ENCODE measurements at regions not wholly inside any gene's neighbourhood (a gene's known extent, or its start where the extent isn't known, plus 50 kb on each side); places are given as distances from the start of the nearest gene placed in this dataset.

GRCh38 chr6:17047889-17048288 is 54.0 kb upstream of the STMND1 start:
- H3K4me1 Mint-ChIP-seq: no peaks in the 10 kb centered on the region

DNA sequence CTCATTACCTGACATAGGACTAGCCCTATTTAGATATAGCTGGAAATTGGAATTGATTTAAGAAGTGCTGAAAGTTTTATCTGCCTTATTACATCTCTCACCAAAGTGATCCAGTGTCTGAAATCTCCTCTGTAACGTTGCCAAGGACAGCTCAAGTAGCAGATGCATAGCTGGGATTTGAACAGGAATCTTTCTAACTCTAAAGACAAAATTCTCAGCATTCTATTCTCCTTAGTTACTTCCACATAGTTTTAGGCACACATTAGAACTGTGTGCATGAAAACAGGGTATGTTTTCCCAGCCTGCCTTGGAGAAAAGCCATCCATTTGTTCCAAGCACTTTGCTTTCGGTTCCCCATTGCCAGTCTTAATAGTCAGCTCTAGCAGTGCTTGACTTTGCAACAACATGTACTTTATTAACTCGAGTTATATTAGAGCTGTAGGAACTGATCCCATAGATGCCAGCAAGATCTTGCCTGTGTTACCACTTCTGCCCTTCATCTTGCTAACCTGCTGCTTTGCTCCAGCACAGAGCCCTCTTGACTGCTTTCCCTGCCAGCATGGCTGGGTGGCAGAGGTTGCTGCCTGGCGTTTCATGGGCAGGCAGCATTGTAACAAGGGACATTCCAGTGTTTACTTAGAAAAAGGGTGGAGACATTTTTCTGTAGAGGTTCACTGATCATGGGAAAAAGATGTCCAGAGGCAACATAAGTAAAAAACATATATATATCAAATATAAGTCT is 56.1 kb upstream of the STMND1 start:
- no peaks in the 10 kb centered on the region for H3K4me1 Mint-ChIP-seq
- peaks cover 27% of the 10 kb centered on the region for H3K27me3 Mint-ChIP-seq

More at GRCh38 chr6:17047889-17048288, 54.0 kb upstream of the STMND1 start:
- Mint-ChIP-seq H3K9me3 (no peaks in the 10 kb centered on the region), H3K4me3 (no peak overlapping the region), H3K36me3 (no peaks in the 10 kb centered on the region), H3K27ac (no peak overlapping the region), H3K27me3 (peaks cover 15% of the 10 kb centered on the region)
- no peak for DNase-seq

DNA sequence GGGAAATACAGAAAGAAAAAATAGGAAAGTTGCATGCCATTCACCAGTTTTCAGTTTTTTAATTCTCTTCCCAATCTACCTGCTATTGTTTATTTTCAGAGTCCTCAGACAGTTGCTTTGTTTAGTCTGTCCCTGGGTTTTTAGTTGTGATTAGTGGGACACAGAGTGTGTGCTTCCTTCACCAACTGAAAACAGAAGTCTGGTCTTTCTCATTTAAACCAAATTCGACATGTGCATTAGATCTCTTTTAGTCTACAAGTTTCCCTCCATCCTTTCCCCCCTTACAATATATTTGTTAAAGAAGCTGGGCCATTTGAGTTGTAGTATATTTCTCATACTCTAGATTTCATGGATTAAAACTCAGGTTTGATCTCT is 58.7 kb upstream of the STMND1 start:
- Mint-ChIP-seq H3K27me3 (peaks cover 42% of the 10 kb centered on the region), H3K9me3 (peaks cover 4% of the 10 kb centered on the region), H3K27ac (no peak overlapping the region), H3K36me3 (no peaks in the 10 kb centered on the region), H3K4me1 (no peaks in the 10 kb centered on the region), H3K4me3 (no peak overlapping the region)
- DNase-seq: no peak

More for the DNA sequence above, 56.1 kb upstream of the STMND1 start:
- DNase-seq: no peak
- Mint-ChIP-seq H3K27ac (no peak overlapping the region), H3K9me3 (peaks cover 2% of the 10 kb centered on the region), H3K4me3 (no peak overlapping the region), H3K36me3 (no peaks in the 10 kb centered on the region)

- Mint-ChIP-seq H3K27me3 (peaks cover 44% of the 10 kb centered on the region), H3K9me3 (peaks cover 4% of the 10 kb centered on the region), H3K4me3 (no peak overlapping the region), H3K27ac (no peak overlapping the region), H3K36me3 (no peaks in the 10 kb centered on the region), H3K4me1 (no peaks in the 10 kb centered on the region)
- no peak for DNase-seq
Observed at GRCh38 chr6:17042422-17043147, 59.3 kb upstream of the STMND1 start.

- no peaks in the 10 kb centered on the region for H3K36me3 Mint-ChIP-seq
- H3K9me3 Mint-ChIP-seq: peaks cover 4% of the 10 kb centered on the region
- H3K27ac Mint-ChIP-seq: no peak overlapping the region
- peaks cover 45% of the 10 kb centered on the region for H3K27me3 Mint-ChIP-seq
- H3K4me3 Mint-ChIP-seq: no peak overlapping the region
- no peaks in the 10 kb centered on the region for H3K4me1 Mint-ChIP-seq
- no peak for DNase-seq
Observed at GRCh38 chr6:17039266-17039665, 62.6 kb upstream of the STMND1 start.

DNA sequence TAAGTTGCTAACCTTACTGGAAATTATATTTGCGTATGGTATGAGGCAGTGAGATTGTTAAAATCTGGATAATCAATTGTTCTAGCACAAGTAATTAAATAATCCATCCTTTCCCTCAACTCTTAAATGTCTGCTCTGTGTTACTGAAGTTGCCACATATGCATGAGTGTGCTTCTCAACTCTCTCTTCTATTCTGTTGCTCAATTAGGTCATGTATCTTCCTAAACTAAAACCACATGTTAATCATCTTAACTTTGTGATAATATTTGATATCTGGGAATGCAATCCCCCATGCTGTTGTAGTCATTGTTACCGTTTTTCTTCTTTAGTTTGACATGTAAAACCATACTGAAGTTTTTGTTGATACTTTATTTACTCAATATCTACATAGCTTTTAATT is 63.5 kb upstream of the STMND1 start:
- no peak overlapping the region for H3K4me3 Mint-ChIP-seq
- H3K4me1 Mint-ChIP-seq: no peaks in the 10 kb centered on the region
- peaks cover 4% of the 10 kb centered on the region for H3K9me3 Mint-ChIP-seq
- H3K36me3 Mint-ChIP-seq: no peaks in the 10 kb centered on the region
- no peak for DNase-seq
- peaks cover 40% of the 10 kb centered on the region for H3K27me3 Mint-ChIP-seq
- H3K27ac Mint-ChIP-seq: no peak overlapping the region

- peaks cover 2% of the 10 kb centered on the region for H3K9me3 Mint-ChIP-seq
- no peak overlapping the region for H3K4me3 Mint-ChIP-seq
- H3K27me3 Mint-ChIP-seq: peaks cover 29% of the 10 kb centered on the region
- no peak overlapping the region for H3K27ac Mint-ChIP-seq
- no peaks in the 10 kb centered on the region for H3K4me1 Mint-ChIP-seq
- no peaks in the 10 kb centered on the region for H3K36me3 Mint-ChIP-seq
- no peak for DNase-seq
Observed at GRCh38 chr6:17036065-17036393, 65.8 kb upstream of the STMND1 start.

DNA sequence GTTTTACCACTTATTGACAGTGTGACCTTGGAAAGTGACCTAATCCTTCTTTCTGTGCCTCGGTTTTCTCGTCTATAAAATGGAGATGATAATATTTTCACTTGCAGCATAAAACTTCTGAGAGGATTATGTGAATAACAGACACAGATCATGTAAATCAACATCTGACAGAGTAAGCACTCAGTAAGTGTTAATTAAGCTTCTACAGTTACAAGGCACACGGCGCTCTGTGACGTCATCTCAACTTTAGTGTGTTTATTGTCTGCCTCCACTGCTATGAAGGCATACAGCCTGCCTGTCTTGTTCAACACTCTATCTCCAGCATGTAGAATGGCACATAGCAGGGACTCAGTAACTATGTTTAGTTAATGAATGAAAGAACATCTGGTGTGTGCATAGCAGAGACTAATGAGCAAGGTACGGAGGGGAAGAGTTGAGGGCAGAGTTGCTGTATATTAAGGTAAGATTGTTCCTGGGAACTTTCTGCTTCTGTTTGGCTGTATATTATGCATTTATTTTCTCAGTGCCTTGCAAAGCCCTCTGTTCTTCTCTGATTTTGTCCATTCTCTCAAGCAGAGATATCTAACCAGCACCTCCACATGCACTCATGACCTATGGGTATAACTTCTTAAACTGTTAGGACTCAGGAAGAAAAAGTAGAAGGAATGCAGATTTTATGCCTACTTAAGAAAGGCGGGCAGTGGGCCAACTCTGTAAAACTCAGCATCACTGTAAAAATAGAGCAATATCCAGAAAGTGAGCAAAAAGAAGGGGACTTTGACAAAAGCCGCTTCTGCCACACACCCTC is 66.4 kb upstream of the STMND1 start:
- Mint-ChIP-seq H3K36me3 (no peaks in the 10 kb centered on the region), H3K9me3 (peaks cover 2% of the 10 kb centered on the region), H3K4me3 (no peak overlapping the region), H3K27me3 (peaks cover 27% of the 10 kb centered on the region), H3K27ac (no peak overlapping the region), H3K4me1 (no peaks in the 10 kb centered on the region)
- no peak for DNase-seq

DNA sequence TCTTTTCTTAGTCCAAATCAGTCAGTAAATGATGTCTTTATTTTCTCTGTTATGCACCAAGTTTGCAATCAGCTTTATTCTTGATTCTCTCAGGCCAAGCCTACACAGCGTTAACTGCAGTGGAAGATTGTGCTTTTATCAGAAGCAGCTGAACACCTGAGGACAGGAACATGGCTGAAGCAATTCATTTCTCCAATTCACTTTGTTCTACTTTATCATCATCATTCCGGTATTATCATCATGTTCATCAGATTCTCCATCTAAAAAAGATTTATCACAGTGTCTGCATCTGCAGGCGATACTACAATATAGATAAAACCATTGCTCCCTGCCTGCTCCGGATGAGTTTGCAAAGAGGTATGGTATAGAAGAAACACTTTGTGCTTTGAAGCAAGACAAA is 68.1 kb upstream of the STMND1 start:
- H3K36me3 Mint-ChIP-seq: no peaks in the 10 kb centered on the region
- DNase-seq: no peak
- H3K27me3 Mint-ChIP-seq: peaks cover 19% of the 10 kb centered on the region
- H3K4me1 Mint-ChIP-seq: no peaks in the 10 kb centered on the region
- H3K9me3 Mint-ChIP-seq: no peaks in the 10 kb centered on the region
- no peak overlapping the region for H3K27ac Mint-ChIP-seq
- no peak overlapping the region for H3K4me3 Mint-ChIP-seq

DNA sequence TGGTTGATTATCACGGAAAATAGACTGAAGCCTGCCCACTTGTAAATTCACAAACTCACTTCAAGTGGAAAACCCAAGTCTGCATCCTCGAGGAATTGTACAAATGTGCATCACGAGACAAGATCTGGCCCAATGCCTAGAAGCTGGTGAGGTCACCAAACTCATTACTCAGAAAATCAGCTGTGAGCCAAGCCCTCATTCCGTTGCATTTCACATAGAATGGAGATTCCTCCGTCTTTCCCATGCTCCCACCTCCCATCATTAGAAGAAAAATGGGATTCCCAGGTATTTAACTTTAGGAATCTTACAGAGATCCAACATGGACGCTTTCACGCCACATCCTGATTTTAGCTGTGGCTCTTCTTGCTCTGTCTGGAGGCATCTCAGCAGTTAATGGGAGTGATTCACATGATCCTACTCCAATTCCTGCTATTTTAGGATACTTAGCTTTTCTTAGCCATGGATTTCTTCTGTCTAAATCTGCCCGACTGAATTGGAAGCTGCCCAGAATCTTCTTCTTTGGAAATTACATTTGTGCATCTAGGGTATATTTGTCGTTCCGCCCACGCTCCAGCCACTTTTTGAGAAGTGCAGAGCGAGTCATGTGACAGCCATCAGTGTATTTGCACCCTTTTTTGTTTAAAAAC is 68.7 kb upstream of the STMND1 start:
- H3K27me3 Mint-ChIP-seq: peaks cover 19% of the 10 kb centered on the region
- H3K36me3 Mint-ChIP-seq: no peaks in the 10 kb centered on the region
- no peak overlapping the region for H3K27ac Mint-ChIP-seq
- no peak for DNase-seq
- H3K4me3 Mint-ChIP-seq: no peak overlapping the region
- no peaks in the 10 kb centered on the region for H3K9me3 Mint-ChIP-seq
- no peaks in the 10 kb centered on the region for H3K4me1 Mint-ChIP-seq

DNA sequence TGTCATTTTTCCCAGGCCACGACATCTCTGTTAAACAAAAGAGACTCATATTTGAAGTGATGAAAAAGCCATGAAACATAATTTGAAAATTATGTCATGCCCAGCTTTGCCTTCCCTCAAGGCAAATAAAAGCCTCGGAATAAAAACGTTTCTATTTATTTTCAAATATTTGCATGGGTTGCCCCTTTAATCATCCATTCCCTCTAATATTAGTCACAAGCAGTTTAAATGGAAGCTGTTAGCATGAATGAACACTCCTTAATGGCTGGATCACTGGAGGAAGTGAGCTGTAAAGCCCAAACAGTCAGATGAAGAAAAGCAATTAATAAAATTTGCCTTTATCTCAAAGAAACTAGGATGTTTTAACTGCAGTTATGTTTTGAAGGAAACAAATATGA is 69.3 kb upstream of the STMND1 start:
- no peak for DNase-seq
- Mint-ChIP-seq H3K36me3 (no peaks in the 10 kb centered on the region), H3K27ac (no peak overlapping the region), H3K9me3 (no peaks in the 10 kb centered on the region), H3K27me3 (peaks cover 17% of the 10 kb centered on the region), H3K4me1 (no peaks in the 10 kb centered on the region), H3K4me3 (no peak overlapping the region)

DNA sequence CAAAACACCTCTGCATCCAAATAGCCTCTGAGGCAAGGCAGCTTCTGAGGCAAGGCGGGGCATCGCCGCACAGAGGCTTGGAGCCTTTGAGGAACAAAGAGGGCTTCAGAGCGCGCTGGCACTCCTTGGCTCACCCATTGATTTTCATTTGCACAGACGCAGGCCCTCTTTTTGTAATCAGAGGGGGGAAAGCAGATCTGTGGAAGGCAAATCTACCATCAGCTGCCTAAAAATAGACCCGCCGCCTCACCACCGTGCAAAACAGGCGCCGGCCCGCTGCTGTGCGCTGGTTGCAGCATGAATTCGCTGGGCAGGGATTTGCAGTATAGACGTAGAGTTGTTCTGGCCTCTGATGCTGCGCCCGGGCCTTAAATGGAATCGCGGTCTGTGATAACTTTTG is 69.9 kb upstream of the STMND1 start:
- no peak overlapping the region for H3K27ac Mint-ChIP-seq
- H3K27me3 Mint-ChIP-seq: peaks cover 16% of the 10 kb centered on the region
- H3K4me3 Mint-ChIP-seq: no peak overlapping the region
- no peak for DNase-seq
- no peaks in the 10 kb centered on the region for H3K4me1 Mint-ChIP-seq
- no peaks in the 10 kb centered on the region for H3K36me3 Mint-ChIP-seq
- no peaks in the 10 kb centered on the region for H3K9me3 Mint-ChIP-seq

DNA sequence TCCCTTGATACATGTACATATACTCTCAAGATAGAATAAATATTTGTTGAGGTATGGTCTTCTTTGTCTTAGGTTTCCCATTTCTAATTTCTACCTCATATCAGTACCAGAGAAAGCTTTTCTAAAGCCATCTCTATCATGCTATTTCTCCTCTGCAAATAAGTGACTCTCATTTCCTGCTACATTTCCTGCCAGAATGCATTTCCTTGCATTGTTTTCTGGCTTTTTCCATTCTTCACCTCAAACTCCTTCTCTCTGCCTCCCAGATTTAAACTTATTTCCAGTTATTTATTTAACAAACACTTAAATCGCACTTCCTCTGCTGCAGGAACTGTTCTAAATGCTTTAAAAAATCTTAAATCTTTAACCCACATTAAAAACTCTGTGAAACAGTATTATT is 74.4 kb upstream of the STMND1 start:
- H3K36me3 Mint-ChIP-seq: no peaks in the 10 kb centered on the region
- H3K27ac Mint-ChIP-seq: no peak overlapping the region
- no peak overlapping the region for H3K4me3 Mint-ChIP-seq
- peaks cover 10% of the 10 kb centered on the region for H3K27me3 Mint-ChIP-seq
- no peaks in the 10 kb centered on the region for H3K4me1 Mint-ChIP-seq
- DNase-seq: no peak
- H3K9me3 Mint-ChIP-seq: peaks cover 7% of the 10 kb centered on the region

GRCh38 chr6:17022604-17023003 is 79.2 kb upstream of the STMND1 start:
- Mint-ChIP-seq H3K4me1 (no peaks in the 10 kb centered on the region), H3K4me3 (no peak overlapping the region), H3K36me3 (no peaks in the 10 kb centered on the region), H3K9me3 (peaks cover 7% of the 10 kb centered on the region), H3K27me3 (peaks cover 12% of the 10 kb centered on the region), H3K27ac (no peak overlapping the region)
- no peak for DNase-seq

- Mint-ChIP-seq H3K27me3 (peaks cover 16% of the 10 kb centered on the region), H3K9me3 (peaks cover 7% of the 10 kb centered on the region), H3K4me1 (peaks cover 2% of the 10 kb centered on the region), H3K27ac (no peak overlapping the region), H3K4me3 (no peak overlapping the region), H3K36me3 (no peaks in the 10 kb centered on the region)
- DNase-seq: no peak
Observed at GRCh38 chr6:17021539-17021889, 80.3 kb upstream of the STMND1 start.

All from activated naive CD8-positive, alpha-beta T cell treated with anti-CD3 and anti-CD28 coated beads for 36 hours (primary cell).